ENCODE measurements at regions not wholly inside any gene's neighbourhood (a gene's known extent, or its start where the extent isn't known, plus 50 kb on each side); places are given as distances from the start of the nearest gene placed in this dataset.

DNA sequence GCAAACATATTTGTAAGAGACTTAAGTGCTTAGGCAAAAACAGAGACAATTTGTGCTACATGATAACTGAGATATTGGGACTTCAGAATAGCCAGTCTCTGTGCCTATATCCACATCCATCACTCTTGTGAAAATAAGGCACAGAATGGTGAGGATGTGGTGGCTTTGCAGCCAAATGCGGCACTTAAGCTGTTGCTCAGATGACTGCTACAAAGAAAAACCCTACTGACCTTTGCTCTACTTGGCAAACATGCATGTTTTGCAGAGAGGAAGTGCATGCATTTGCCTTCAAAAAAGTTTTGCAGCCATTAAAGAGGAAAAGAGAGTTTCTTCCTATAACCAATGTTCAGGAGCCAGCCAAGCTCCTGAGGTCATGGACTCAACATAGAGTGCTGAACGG is 675.0 kb upstream of the KIRREL3 start:
- Histone ChIP-seq H3K27me3 (ENCODE audit: control insufficient read depth, insufficient read depth, low read length, poor library complexity, severe bottlenecking) (no peaks in the 10 kb centered on the region), H3K36me3 (ENCODE audit: control insufficient read depth, insufficient read depth, low read length) (no peaks in the 10 kb centered on the region), H3K27ac (ENCODE audit: low read depth, low read length) (no peak overlapping the region), H3K4me3 (ENCODE audit: low read length) (no peak overlapping the region), H3K4me1 (ENCODE audit: control insufficient read depth, insufficient read depth, low read length) (no peaks in the 10 kb centered on the region), H3K9ac (ENCODE audit: extremely low read depth, low read length, poor library complexity, severe bottlenecking) (no peak overlapping the region), H3K9me3 (ENCODE audit: control insufficient read depth, low read length) (no peaks in the 10 kb centered on the region)
- TF ChIP-seq, protein P1, sequence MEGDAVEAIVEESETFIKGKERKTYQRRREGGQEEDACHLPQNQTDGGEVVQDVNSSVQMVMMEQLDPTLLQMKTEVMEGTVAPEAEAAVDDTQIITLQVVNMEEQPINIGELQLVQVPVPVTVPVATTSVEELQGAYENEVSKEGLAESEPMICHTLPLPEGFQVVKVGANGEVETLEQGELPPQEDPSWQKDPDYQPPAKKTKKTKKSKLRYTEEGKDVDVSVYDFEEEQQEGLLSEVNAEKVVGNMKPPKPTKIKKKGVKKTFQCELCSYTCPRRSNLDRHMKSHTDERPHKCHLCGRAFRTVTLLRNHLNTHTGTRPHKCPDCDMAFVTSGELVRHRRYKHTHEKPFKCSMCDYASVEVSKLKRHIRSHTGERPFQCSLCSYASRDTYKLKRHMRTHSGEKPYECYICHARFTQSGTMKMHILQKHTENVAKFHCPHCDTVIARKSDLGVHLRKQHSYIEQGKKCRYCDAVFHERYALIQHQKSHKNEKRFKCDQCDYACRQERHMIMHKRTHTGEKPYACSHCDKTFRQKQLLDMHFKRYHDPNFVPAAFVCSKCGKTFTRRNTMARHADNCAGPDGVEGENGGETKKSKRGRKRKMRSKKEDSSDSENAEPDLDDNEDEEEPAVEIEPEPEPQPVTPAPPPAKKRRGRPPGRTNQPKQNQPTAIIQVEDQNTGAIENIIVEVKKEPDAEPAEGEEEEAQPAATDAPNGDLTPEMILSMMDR (conservative IDR thresholded peaks at IDR 0.05), result no peak
- Mint-ChIP-seq H3K9me3 (no peaks in the 10 kb centered on the region), H3K27ac (no peak overlapping the region), H3K36me3 (ENCODE audit: low read depth) (no peaks in the 10 kb centered on the region), H3K4me3 (no peak overlapping the region), H3K27me3 (ENCODE audit: insufficient read depth) (no peaks in the 10 kb centered on the region), H3K4me1 (peaks cover 10% of the 10 kb centered on the region)
- WGBS, 2 experiments (ENCODE audit: insufficient coverage in 1 of 2, insufficient read length in 1 of 2), result 80 to 94% methylated on average over 2 of the region's 2 CpGs
- DNase-seq, result no peak

DNA sequence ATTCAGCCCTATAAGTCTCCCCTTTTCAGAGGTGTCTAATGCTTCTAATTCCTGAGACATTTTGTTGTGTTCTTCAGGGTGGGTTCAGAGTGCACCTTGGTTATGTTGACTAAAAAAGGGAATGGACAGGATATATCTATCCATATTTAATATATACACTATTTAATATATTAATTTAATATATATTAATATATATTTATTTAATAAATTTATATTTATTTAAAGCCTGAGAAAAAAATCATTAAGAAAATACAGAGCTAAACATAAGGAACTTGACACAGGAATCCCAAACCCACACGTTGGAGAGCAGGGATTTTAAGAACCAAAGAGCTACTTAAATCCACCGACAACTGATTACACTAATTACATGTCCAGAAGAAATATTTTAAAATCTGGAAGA is 674.2 kb upstream of the KIRREL3 start:
- H3K27me3 ChIP-seq (ENCODE audit: control insufficient read depth, insufficient read depth, low read length, poor library complexity, severe bottlenecking), result no peaks in the 10 kb centered on the region
- DNase-seq, result no peak
- H3K4me3 Mint-ChIP-seq, result no peak overlapping the region
- H3K27ac ChIP-seq (ENCODE audit: low read depth, low read length), result no peak overlapping the region
- H3K9me3 ChIP-seq (ENCODE audit: control insufficient read depth, low read length), result no peaks in the 10 kb centered on the region
- no peaks in the 10 kb centered on the region for H3K27me3 Mint-ChIP-seq (ENCODE audit: insufficient read depth)
- no peak overlapping the region for H3K9ac ChIP-seq (ENCODE audit: extremely low read depth, low read length, poor library complexity, severe bottlenecking)
- H3K36me3 ChIP-seq (ENCODE audit: control insufficient read depth, insufficient read depth, low read length), result no peaks in the 10 kb centered on the region
- no peak overlapping the region for H3K27ac Mint-ChIP-seq
- H3K4me1 Mint-ChIP-seq, result peaks cover 13% of the 10 kb centered on the region
- no peaks in the 10 kb centered on the region for H3K36me3 Mint-ChIP-seq (ENCODE audit: low read depth)
- H3K4me3 ChIP-seq (ENCODE audit: low read length), result no peak overlapping the region
- TF ChIP-seq, protein P1 (conservative IDR thresholded peaks at IDR 0.05), result no peak
- no peaks in the 10 kb centered on the region for H3K4me1 ChIP-seq (ENCODE audit: control insufficient read depth, insufficient read depth, low read length)
- WGBS, 2 experiments (ENCODE audit: insufficient coverage in 1 of 2, insufficient read length in 1 of 2), result 91 to 100% methylated on average over 1 to 2 of the region's 2 CpGs
- peaks cover 2% of the 10 kb centered on the region for H3K9me3 Mint-ChIP-seq

GRCh38 chr11:127670374-127671119 is 670.0 kb upstream of the KIRREL3 start:
- Histone ChIP-seq H3K9me3 (ENCODE audit: control insufficient read depth, low read length) (peaks cover 5% of the 10 kb centered on the region), H3K27ac (ENCODE audit: low read depth, low read length) (no peak overlapping the region), H3K9ac (ENCODE audit: extremely low read depth, low read length, poor library complexity, severe bottlenecking) (no peak overlapping the region), H3K4me1 (ENCODE audit: control insufficient read depth, insufficient read depth, low read length) (no peaks in the 10 kb centered on the region), H3K4me3 (ENCODE audit: low read length) (no peak overlapping the region), H3K27me3 (ENCODE audit: control insufficient read depth, insufficient read depth, low read length, poor library complexity, severe bottlenecking) (no peaks in the 10 kb centered on the region), H3K36me3 (ENCODE audit: control insufficient read depth, insufficient read depth, low read length) (no peaks in the 10 kb centered on the region)
- no peak overlapping the region for H3K27ac Mint-ChIP-seq
- H3K27me3 Mint-ChIP-seq (ENCODE audit: insufficient read depth), result no peaks in the 10 kb centered on the region
- no peak overlapping the region for H3K4me3 Mint-ChIP-seq
- TF ChIP-seq, protein P1 (conservative IDR thresholded peaks at IDR 0.05), result no peak
- WGBS, 2 experiments (ENCODE audit: insufficient coverage in 1 of 2, insufficient read length in 1 of 2), result 88 to 91% methylated on average over 8 to 10 of the region's 10 CpGs
- no peak for DNase-seq
- peaks cover 17% of the 10 kb centered on the region for H3K9me3 Mint-ChIP-seq
- no peaks in the 10 kb centered on the region for H3K36me3 Mint-ChIP-seq (ENCODE audit: low read depth)
- peaks cover 6% of the 10 kb centered on the region for H3K4me1 Mint-ChIP-seq
